ENCODE measurements at regions not wholly inside any gene's neighbourhood (a gene's known extent, or its start where the extent isn't known, plus 50 kb on each side); places are given as distances from the start of the nearest gene placed in this dataset.

DNA sequence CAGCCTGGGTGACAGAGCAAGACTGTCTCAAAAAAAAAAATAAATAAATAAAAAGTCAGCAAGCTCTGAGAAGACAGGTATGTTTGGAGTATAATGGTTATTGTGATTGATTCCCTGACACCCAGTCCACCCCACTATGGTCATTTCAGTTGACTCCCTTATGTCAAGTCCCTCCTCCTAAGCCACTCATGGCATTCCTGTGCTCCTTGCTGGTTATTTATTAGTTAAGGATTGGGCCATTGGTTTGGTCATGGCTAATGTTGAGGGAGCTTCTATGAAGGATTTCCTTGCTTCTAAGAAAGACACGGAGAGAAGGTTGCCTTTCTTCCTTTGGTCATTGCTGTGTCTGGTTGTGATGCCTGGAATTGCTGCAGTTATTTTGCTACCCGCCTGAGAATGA is 140.1 kb downstream of the UCHL1 start:
- TF ChIP-seq TCF12 (IDR thresholded peaks at IDR 0.05; ENCODE audit: low read depth) (no peak), TAF1 (IDR thresholded peaks at IDR 0.05; ENCODE audit: low read depth) (no peak), FOXM1 (IDR thresholded peaks at IDR 0.05; ENCODE audit: borderline replicate concordance, low read depth) (no peak), RAD21 (IDR thresholded peaks at IDR 0.05; ENCODE audit: low read depth) (no peak), EGR1 (IDR thresholded peaks at IDR 0.05) (no peak), YY1 (IDR thresholded peaks at IDR 0.05; ENCODE audit: low read depth) (no peak), EP300 (IDR thresholded peaks at IDR 0.05; ENCODE audit: borderline replicate concordance) (no peak), TEAD4 (IDR thresholded peaks at IDR 0.05) (no peak), CREB1 (IDR thresholded peaks at IDR 0.05; ENCODE audit: low read depth) (no peak), MAX (IDR thresholded peaks at IDR 0.05) (no peak)

- no peak for TF ChIP-seq TCF12 (IDR thresholded peaks at IDR 0.05; ENCODE audit: low read depth)
- TF ChIP-seq, protein P1, sequence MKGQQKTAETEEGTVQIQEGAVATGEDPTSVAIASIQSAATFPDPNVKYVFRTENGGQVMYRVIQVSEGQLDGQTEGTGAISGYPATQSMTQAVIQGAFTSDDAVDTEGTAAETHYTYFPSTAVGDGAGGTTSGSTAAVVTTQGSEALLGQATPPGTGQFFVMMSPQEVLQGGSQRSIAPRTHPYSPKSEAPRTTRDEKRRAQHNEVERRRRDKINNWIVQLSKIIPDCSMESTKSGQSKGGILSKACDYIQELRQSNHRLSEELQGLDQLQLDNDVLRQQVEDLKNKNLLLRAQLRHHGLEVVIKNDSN (IDR thresholded peaks at IDR 0.05), result no peak
- no peak for TF ChIP-seq MAX (IDR thresholded peaks at IDR 0.05)
- no peak for TF ChIP-seq FOXM1 (IDR thresholded peaks at IDR 0.05; ENCODE audit: borderline replicate concordance, low read depth)
- no peak for TF ChIP-seq NFIC (IDR thresholded peaks at IDR 0.05)
- no peak for TF ChIP-seq TEAD4 (IDR thresholded peaks at IDR 0.05)
- TF ChIP-seq CEBPB (IDR thresholded peaks at IDR 0.05), result no peak
- no peak for TF ChIP-seq YY1 (IDR thresholded peaks at IDR 0.05; ENCODE audit: low read depth)
- no peak for TF ChIP-seq ZBTB7A (IDR thresholded peaks at IDR 0.05; ENCODE audit: low read depth)
- no peak for TF ChIP-seq RAD21 (IDR thresholded peaks at IDR 0.05; ENCODE audit: low read depth)
- TF ChIP-seq EGR1 (IDR thresholded peaks at IDR 0.05), result no peak
These were observed 138.7 kb upstream of the LIMCH1 start for GRCh38 chr4:41399231-41399630.

DNA sequence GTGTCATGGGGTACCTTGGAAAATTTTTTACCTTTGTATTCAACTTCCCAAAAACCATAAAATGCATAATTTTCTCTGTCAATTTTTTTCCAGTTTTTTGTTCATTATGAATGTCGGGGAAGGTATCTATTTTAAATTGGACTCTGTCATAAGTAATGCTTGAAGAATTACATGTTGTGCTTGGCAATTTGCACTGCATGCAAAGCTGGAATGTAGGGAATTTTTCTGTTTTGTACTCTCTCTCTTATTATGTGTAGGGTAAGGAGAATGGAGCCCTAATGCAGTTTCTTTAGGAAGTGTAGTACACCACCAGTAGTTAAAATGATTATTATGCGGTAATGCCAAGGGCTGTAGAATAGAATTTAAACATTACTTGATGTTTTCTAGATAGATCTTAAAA is 137.7 kb upstream of the LIMCH1 start:
- no peak for TF ChIP-seq FOXM1 (IDR thresholded peaks at IDR 0.05; ENCODE audit: borderline replicate concordance, low read depth)
- no peak for TF ChIP-seq YY1 (IDR thresholded peaks at IDR 0.05; ENCODE audit: low read depth)
- TF ChIP-seq TEAD4 (IDR thresholded peaks at IDR 0.05), result peak; percentile 51; the same call in 1 of the 2 replicates
- TF ChIP-seq CEBPB (IDR thresholded peaks at IDR 0.05), result no peak
- no peak for TF ChIP-seq MAX (IDR thresholded peaks at IDR 0.05)
- TF ChIP-seq, protein P2, sequence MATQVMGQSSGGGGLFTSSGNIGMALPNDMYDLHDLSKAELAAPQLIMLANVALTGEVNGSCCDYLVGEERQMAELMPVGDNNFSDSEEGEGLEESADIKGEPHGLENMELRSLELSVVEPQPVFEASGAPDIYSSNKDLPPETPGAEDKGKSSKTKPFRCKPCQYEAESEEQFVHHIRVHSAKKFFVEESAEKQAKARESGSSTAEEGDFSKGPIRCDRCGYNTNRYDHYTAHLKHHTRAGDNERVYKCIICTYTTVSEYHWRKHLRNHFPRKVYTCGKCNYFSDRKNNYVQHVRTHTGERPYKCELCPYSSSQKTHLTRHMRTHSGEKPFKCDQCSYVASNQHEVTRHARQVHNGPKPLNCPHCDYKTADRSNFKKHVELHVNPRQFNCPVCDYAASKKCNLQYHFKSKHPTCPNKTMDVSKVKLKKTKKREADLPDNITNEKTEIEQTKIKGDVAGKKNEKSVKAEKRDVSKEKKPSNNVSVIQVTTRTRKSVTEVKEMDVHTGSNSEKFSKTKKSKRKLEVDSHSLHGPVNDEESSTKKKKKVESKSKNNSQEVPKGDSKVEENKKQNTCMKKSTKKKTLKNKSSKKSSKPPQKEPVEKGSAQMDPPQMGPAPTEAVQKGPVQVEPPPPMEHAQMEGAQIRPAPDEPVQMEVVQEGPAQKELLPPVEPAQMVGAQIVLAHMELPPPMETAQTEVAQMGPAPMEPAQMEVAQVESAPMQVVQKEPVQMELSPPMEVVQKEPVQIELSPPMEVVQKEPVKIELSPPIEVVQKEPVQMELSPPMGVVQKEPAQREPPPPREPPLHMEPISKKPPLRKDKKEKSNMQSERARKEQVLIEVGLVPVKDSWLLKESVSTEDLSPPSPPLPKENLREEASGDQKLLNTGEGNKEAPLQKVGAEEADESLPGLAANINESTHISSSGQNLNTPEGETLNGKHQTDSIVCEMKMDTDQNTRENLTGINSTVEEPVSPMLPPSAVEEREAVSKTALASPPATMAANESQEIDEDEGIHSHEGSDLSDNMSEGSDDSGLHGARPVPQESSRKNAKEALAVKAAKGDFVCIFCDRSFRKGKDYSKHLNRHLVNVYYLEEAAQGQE (IDR thresholded peaks at IDR 0.05; ENCODE audit: low read depth), result no peak
- TF ChIP-seq RAD21 (IDR thresholded peaks at IDR 0.05; ENCODE audit: low read depth), result no peak
- no peak for TF ChIP-seq CREB1 (IDR thresholded peaks at IDR 0.05; ENCODE audit: low read depth)

GRCh38 chr4:41405464-41406112 is 132.4 kb upstream of the LIMCH1 start:
- TF ChIP-seq EGR1 (IDR thresholded peaks at IDR 0.05) (no peak), TEAD4 (IDR thresholded peaks at IDR 0.05) (no peak)

- TF ChIP-seq CEBPB (IDR thresholded peaks at IDR 0.05) (no peak), NFIC (IDR thresholded peaks at IDR 0.05) (no peak), TEAD4 (IDR thresholded peaks at IDR 0.05) (no peak), TAF1 (IDR thresholded peaks at IDR 0.05; ENCODE audit: low read depth) (no peak), MAX (IDR thresholded peaks at IDR 0.05) (no peak)
These were observed 131.8 kb upstream of the LIMCH1 start for GRCh38 chr4:41406113-41406516.

DNA sequence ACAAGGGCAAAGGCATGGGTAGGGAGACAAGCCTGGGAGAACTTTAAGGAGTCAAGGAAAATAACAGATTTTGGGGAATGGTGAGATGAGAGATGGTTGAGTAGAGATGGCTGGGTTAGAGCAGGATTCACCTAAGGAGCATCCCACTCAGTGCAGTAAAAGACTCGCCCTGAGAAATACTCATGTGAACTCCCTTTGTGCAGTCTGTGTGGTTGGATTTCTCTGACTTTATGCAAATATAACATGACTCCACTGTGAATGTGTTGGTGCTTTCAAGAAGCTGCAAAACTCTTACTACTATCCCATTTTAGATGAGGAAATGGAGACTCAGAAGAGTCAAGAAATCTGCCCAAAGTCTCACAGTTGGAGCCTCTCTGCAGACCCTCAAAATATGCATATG is 129.8 kb upstream of the LIMCH1 start:
- TF ChIP-seq EGR1 (IDR thresholded peaks at IDR 0.05) (no peak), EP300 (IDR thresholded peaks at IDR 0.05; ENCODE audit: borderline replicate concordance) (no peak), TAF1 (IDR thresholded peaks at IDR 0.05; ENCODE audit: low read depth) (no peak), MAX (IDR thresholded peaks at IDR 0.05) (no peak), CEBPB (IDR thresholded peaks at IDR 0.05) (no peak), CREB1 (IDR thresholded peaks at IDR 0.05; ENCODE audit: low read depth) (no peak), RAD21 (IDR thresholded peaks at IDR 0.05; ENCODE audit: low read depth) (no peak), FOXM1 (IDR thresholded peaks at IDR 0.05; ENCODE audit: borderline replicate concordance, low read depth) (no peak), YY1 (IDR thresholded peaks at IDR 0.05; ENCODE audit: low read depth) (no peak), ZBTB7A (IDR thresholded peaks at IDR 0.05; ENCODE audit: low read depth) (no peak), NFIC (IDR thresholded peaks at IDR 0.05) (no peak), TEAD4 (IDR thresholded peaks at IDR 0.05) (no peak), TCF12 (IDR thresholded peaks at IDR 0.05; ENCODE audit: low read depth) (no peak)
- TF ChIP-seq, protein P1 (IDR thresholded peaks at IDR 0.05), result no peak
- TF ChIP-seq, protein P2 (IDR thresholded peaks at IDR 0.05; ENCODE audit: low read depth), result no peak
